ENCODE measurements at regions not wholly inside any gene's neighbourhood (a gene's known extent, or its start where the extent isn't known, plus 50 kb on each side); places are given as distances from the start of the nearest gene placed in this dataset.
A peak's percentile ranks its signal among the peaks of the same experiment; 100 is the strongest.

GRCh38 chr9:88658311-88658822, 123.4 kb downstream of the NXNL2 start:
- Histone ChIP-seq H3K27ac (ENCODE audit: low read length) (no peak overlapping the region), H4K20me1 (ENCODE audit: insufficient read depth, low read length) (no peaks in the 10 kb centered on the region), H3K79me2 (ENCODE audit: low read length) (no peaks in the 10 kb centered on the region), H3F3A (ENCODE audit: insufficient read depth, low read length) (no peaks in the 10 kb centered on the region), H3K36me3 (replicated peaks; ENCODE audit: insufficient read depth, low read length) (no peaks in the 10 kb centered on the region), H3K9me3 (replicated peaks; ENCODE audit: insufficient read depth, low read length) (no peaks in the 10 kb centered on the region), H3K4me1 (ENCODE audit: low read length) (no peaks in the 10 kb centered on the region), H3K4me3 (ENCODE audit: low read length) (no peak overlapping the region), H3K9me2 (replicated peaks; ENCODE audit: insufficient read depth, low read length) (no peaks in the 10 kb centered on the region), H3K27me3 (replicated peaks; ENCODE audit: insufficient read depth, low read length) (no peaks in the 10 kb centered on the region), H3K4me2 (ENCODE audit: low read depth, low read length) (no peak overlapping the region), H3K9ac (ENCODE audit: low read length) (no peak overlapping the region), H2AFZ (ENCODE audit: low read length) (no peak overlapping the region)
- no peak for TF ChIP-seq EZH2phosphoT487 (IDR thresholded peaks at IDR 0.05; ENCODE audit: low read length)
- no peak for TF ChIP-seq EZH2 (optimal IDR thresholded peaks at IDR 0.05; ENCODE audit: low read depth, low read length)
- TF ChIP-seq CTCF (IDR thresholded peaks at IDR 0.05; ENCODE audit: low read length), result no peak
- no peak for DNase-seq

GRCh38 chr9:88659126-88659525, 124.1 kb downstream of the NXNL2 start:
- H2AFZ ChIP-seq (ENCODE audit: low read length), result no peak overlapping the region
- no peaks in the 10 kb centered on the region for H3K9me3 ChIP-seq (replicated peaks; ENCODE audit: insufficient read depth, low read length)
- no peaks in the 10 kb centered on the region for H4K20me1 ChIP-seq (ENCODE audit: insufficient read depth, low read length)
- H3K79me2 ChIP-seq (ENCODE audit: low read length), result no peaks in the 10 kb centered on the region
- no peak for TF ChIP-seq EZH2 (optimal IDR thresholded peaks at IDR 0.05; ENCODE audit: low read depth, low read length)
- TF ChIP-seq CTCF (IDR thresholded peaks at IDR 0.05; ENCODE audit: low read length), result no peak
- no peak for TF ChIP-seq EZH2phosphoT487 (IDR thresholded peaks at IDR 0.05; ENCODE audit: low read length)
- H3K4me1 ChIP-seq (ENCODE audit: low read length), result no peaks in the 10 kb centered on the region
- H3K36me3 ChIP-seq (replicated peaks; ENCODE audit: insufficient read depth, low read length), result no peaks in the 10 kb centered on the region
- no peak overlapping the region for H3K9ac ChIP-seq (ENCODE audit: low read length)
- H3F3A ChIP-seq (ENCODE audit: insufficient read depth, low read length), result no peaks in the 10 kb centered on the region
- H3K9me2 ChIP-seq (replicated peaks; ENCODE audit: insufficient read depth, low read length), result no peaks in the 10 kb centered on the region
- DNase-seq, result no peak
- H3K27ac ChIP-seq (ENCODE audit: low read length), result no peak overlapping the region
- no peaks in the 10 kb centered on the region for H3K27me3 ChIP-seq (replicated peaks; ENCODE audit: insufficient read depth, low read length)
- no peak overlapping the region for H3K4me2 ChIP-seq (ENCODE audit: low read depth, low read length)
- no peak overlapping the region for H3K4me3 ChIP-seq (ENCODE audit: low read length)

- no peaks in the 10 kb centered on the region for H4K20me1 ChIP-seq (ENCODE audit: insufficient read depth, low read length)
- no peaks in the 10 kb centered on the region for H3K36me3 ChIP-seq (replicated peaks; ENCODE audit: insufficient read depth, low read length)
- H3K9me3 ChIP-seq (replicated peaks; ENCODE audit: insufficient read depth, low read length), result no peaks in the 10 kb centered on the region
- H3K27ac ChIP-seq (ENCODE audit: low read length), result no peak overlapping the region
- no peak overlapping the region for H3K4me2 ChIP-seq (ENCODE audit: low read depth, low read length)
- peak; percentile 28 for DNase-seq
- no peak overlapping the region for H2AFZ ChIP-seq (ENCODE audit: low read length)
- H3F3A ChIP-seq (ENCODE audit: insufficient read depth, low read length), result no peaks in the 10 kb centered on the region
- H3K27me3 ChIP-seq (replicated peaks; ENCODE audit: insufficient read depth, low read length), result no peaks in the 10 kb centered on the region
- TF ChIP-seq EZH2 (optimal IDR thresholded peaks at IDR 0.05; ENCODE audit: low read depth, low read length) (no peak), EZH2phosphoT487 (IDR thresholded peaks at IDR 0.05; ENCODE audit: low read length) (no peak), CTCF (IDR thresholded peaks at IDR 0.05; ENCODE audit: low read length) (peak; percentile 42)
- H3K79me2 ChIP-seq (ENCODE audit: low read length), result no peaks in the 10 kb centered on the region
- no peaks in the 10 kb centered on the region for H3K4me1 ChIP-seq (ENCODE audit: low read length)
- no peak overlapping the region for H3K9ac ChIP-seq (ENCODE audit: low read length)
- H3K9me2 ChIP-seq (replicated peaks; ENCODE audit: insufficient read depth, low read length), result no peaks in the 10 kb centered on the region
- no peak overlapping the region for H3K4me3 ChIP-seq (ENCODE audit: low read length)
These were observed 125.6 kb downstream of the NXNL2 start for GRCh38 chr9:88660611-88661010.
